Adrenal gland (tissue), 5 donors: ENCODE measurements at regions not wholly inside any gene's neighbourhood (a gene's known extent, or its start where the extent isn't known, plus 50 kb on each side); places are given as distances from the start of the nearest gene placed in this dataset.

Source experiments
- CTCF ChIP-seq, 6 experiments: fragments of 450-650 bp in 4 of 6; fragments of 200-600 bp in 2 of 6; sonication (generic) in 1 of 6; IDR thresholded peaks; 1 replicate in 5 of 6; 2 replicates in 1 of 6; pipeline versions ENCODE4 v1.5.1 to v1.8.0; 2016 to 2021; ENCODE audit warnings: antibody characterized with exemption in 6 of 6, mild to moderate bottlenecking in 2 of 6, moderate library complexity in 1 of 6
- POLR2A ChIP-seq, 2 donors: fragments of 450-650 bp; IDR thresholded peaks; one replicate each; pipeline ENCODE4 v1.6.1; 2017; ENCODE audit warnings: antibody characterized with exemption in 2 of 2, mild to moderate bottlenecking in 2 of 2, moderate library complexity in 1 of 2
- donor health status: DM: no; HTN: no; CAD: no.

DNA sequence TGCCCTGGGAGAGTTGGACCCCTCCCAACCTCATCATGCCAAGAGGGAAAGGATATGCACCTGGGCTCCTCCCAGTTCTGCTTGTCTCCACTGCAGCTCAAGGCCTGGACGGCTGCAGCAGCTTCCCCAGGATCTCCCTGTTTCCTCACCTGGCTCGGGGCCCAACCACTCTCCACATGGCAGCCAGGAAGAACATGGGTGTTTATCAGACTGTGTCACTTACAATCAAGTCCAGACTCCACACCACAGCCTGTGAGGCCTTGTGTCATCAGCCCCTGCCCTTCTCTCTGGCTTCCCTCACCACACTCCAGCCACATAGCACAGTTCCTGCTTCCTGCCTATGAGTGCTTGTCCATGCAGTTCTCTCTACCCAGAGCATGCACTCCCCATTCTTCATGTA, 534.4 kb downstream of the EPHB1 start:
- TF ChIP-seq CTCF (IDR thresholded peaks at IDR 0.05) (no peak), POLR2A (IDR thresholded peaks at IDR 0.05) (no peak)
